OCI-M1 (cell line): ENCODE measurements at regions not wholly inside any gene's neighbourhood (a gene's known extent, or its start where the extent isn't known, plus 50 kb on each side); places are given as distances from the start of the nearest gene placed in this dataset.
A peak's percentile ranks its signal among the peaks of the same experiment; 100 is the strongest.
"Not testable (repeated sequence)": the region's sequence is repeated elsewhere in the genome, so short reads cannot be mapped to it uniquely, and the experiment has no call there.

Experiments
- DNase-seq: peaks from one replicate; lab custom pipeline; 2025; lab: John Stamatoyannopoulos, UW

- DNase-seq: no peak
These were observed 389.7 kb downstream of the RAP2B start for GRCh38 chr3:153551536-153552285.

GRCh38 chr3:153552887-153553604 is 391.0 kb downstream of the RAP2B start:
- no peak for DNase-seq

GRCh38 chr3:153553605-153553945 is 391.5 kb downstream of the RAP2B start:
- no peak for DNase-seq

- no peak for DNase-seq
These were observed 393.9 kb downstream of the RAP2B start for GRCh38 chr3:153555919-153556318.

- DNase-seq: not testable (repeated sequence)
These were observed 397.3 kb downstream of the RAP2B start for GRCh38 chr3:153559366-153559765.

- DNase-seq: no peak
These were observed 405.0 kb downstream of the RAP2B start for GRCh38 chr3:153567011-153567410.

- no peak for DNase-seq
These were observed 405.5 kb downstream of the RAP2B start for GRCh38 chr3:153567556-153567955.

GRCh38 chr3:153570481-153570880 is 408.5 kb downstream of the RAP2B start:
- not testable (repeated sequence) for DNase-seq

- no peak for DNase-seq
These were observed 410.1 kb downstream of the RAP2B start for GRCh38 chr3:153572165-153572564.

GRCh38 chr3:153572654-153573053 is 410.6 kb downstream of the RAP2B start:
- DNase-seq: no peak

GRCh38 chr3:153573481-153573880 is 411.5 kb downstream of the RAP2B start:
- DNase-seq: no peak

GRCh38 chr3:153574445-153574844 is 412.4 kb downstream of the RAP2B start:
- DNase-seq: no peak

- DNase-seq: no peak
These were observed 415.2 kb downstream of the RAP2B start for GRCh38 chr3:153577059-153577736.

GRCh38 chr3:153578046-153578445 is 416.0 kb downstream of the RAP2B start:
- no peak for DNase-seq

GRCh38 chr3:153590051-153590450 is 428.0 kb downstream of the RAP2B start:
- no peak for DNase-seq

GRCh38 chr3:153591561-153592245 is 429.7 kb downstream of the RAP2B start:
- peak; percentile 47 for DNase-seq

GRCh38 chr3:153595186-153595815 is 433.3 kb downstream of the RAP2B start:
- DNase-seq: peak; percentile 25

GRCh38 chr3:153596401-153596800 is 434.4 kb downstream of the RAP2B start:
- DNase-seq: no peak

GRCh38 chr3:153599685-153600084 is 437.7 kb downstream of the RAP2B start:
- peak; percentile 8 for DNase-seq

- DNase-seq: no peak
These were observed 438.9 kb downstream of the RAP2B start for GRCh38 chr3:153600896-153601295.

GRCh38 chr3:153601374-153601853 is 439.4 kb downstream of the RAP2B start:
- no peak for DNase-seq

- DNase-seq: no peak
These were observed 440.8 kb downstream of the RAP2B start for GRCh38 chr3:153602801-153603200.
